ENCODE measurements at regions not wholly inside any gene's neighbourhood (a gene's known extent, or its start where the extent isn't known, plus 50 kb on each side); places are given as distances from the start of the nearest gene placed in this dataset.
"Not testable (repeated sequence)": the region's sequence is repeated elsewhere in the genome, so short reads cannot be mapped to it uniquely, and the experiment has no call there.

DNA sequence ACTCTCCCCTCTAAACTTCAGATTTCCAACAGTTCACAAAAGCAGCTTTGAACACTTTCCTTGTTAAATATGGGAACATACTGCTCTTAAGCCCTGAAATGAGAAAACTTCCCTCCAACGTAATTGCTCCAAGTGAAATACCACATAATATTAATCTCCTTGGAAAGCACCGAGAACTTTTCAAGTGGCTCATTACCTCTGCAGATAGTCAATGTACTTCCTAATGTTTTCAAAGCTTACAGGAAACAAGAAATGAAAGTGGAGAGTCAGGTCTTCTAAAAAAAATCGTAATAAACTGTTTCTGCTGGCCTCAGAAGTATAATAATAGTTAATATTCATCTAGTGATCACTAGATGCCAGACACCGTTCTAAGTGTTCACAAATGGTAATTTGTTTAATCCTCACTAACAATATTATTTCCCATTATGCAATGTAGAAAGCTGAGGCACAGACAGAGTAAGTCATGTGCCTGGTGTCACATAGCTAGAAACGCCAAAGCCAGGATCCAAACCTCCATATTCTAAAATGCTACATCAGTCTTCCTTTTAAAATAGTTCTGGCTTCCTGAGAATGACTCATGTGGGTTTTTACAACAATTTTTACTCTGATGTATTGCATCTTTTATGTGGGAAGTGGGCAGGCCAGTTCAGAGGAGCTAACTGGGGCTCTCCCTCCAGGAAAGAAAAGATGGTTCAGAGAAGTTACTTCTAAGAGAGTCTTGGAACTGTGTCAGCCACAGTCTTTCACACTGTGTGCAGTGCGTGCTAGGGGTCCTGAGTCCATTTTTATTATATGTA, 177.2 kb downstream of the PLPPR4 start:
- Histone ChIP-seq H3K36me3 (ENCODE audit: insufficient read depth, low read length) (no peaks in the 10 kb centered on the region), H3K4me1 (ENCODE audit: insufficient read depth, low read length) (peaks cover 20% of the 10 kb centered on the region), H3K27me3 (ENCODE audit: insufficient read depth, low read length) (no peaks in the 10 kb centered on the region), H3K27ac (ENCODE audit: low read depth, low read length) (peak overlapping the region; percentile 14), H3K9me3 (ENCODE audit: low read depth, low read length) (no peaks in the 10 kb centered on the region), H4K20me1 (ENCODE audit: insufficient read depth, low read length) (no peaks in the 10 kb centered on the region), H3K4me2 (ENCODE audit: insufficient read depth, low read length) (peak overlapping the region; percentile 46), H2AFZ (ENCODE audit: low read length) (peak overlapping the region; percentile 67), H3K79me2 (ENCODE audit: insufficient read depth, low read length) (no peaks in the 10 kb centered on the region), H3K4me3 (ENCODE audit: insufficient read depth, low read length) (no peak overlapping the region)
- TF ChIP-seq, protein P1, sequence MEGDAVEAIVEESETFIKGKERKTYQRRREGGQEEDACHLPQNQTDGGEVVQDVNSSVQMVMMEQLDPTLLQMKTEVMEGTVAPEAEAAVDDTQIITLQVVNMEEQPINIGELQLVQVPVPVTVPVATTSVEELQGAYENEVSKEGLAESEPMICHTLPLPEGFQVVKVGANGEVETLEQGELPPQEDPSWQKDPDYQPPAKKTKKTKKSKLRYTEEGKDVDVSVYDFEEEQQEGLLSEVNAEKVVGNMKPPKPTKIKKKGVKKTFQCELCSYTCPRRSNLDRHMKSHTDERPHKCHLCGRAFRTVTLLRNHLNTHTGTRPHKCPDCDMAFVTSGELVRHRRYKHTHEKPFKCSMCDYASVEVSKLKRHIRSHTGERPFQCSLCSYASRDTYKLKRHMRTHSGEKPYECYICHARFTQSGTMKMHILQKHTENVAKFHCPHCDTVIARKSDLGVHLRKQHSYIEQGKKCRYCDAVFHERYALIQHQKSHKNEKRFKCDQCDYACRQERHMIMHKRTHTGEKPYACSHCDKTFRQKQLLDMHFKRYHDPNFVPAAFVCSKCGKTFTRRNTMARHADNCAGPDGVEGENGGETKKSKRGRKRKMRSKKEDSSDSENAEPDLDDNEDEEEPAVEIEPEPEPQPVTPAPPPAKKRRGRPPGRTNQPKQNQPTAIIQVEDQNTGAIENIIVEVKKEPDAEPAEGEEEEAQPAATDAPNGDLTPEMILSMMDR (IDR thresholded peaks at IDR 0.05; ENCODE audit: extremely low read depth, low read depth, low read length) = no peak
- DNase-seq (ENCODE audit: insufficient read length, low spot score, missing footprints) = peak; percentile 37

- Histone ChIP-seq H3K27ac (ENCODE audit: low read depth, low read length) (peak overlapping the region; percentile 26), H3K4me1 (ENCODE audit: insufficient read depth, low read length) (peaks cover 26% of the 10 kb centered on the region)
- not testable (repeated sequence) for H3K79me2 ChIP-seq (ENCODE audit: insufficient read depth, low read length); H3K4me3 ChIP-seq (ENCODE audit: insufficient read depth, low read length); H3K27me3 ChIP-seq (ENCODE audit: insufficient read depth, low read length); H3K4me2 ChIP-seq (ENCODE audit: insufficient read depth, low read length); DNase-seq (ENCODE audit: insufficient read length, low spot score, missing footprints); H3K9me3 ChIP-seq (ENCODE audit: low read depth, low read length); H3K36me3 ChIP-seq (ENCODE audit: insufficient read depth, low read length); H4K20me1 ChIP-seq (ENCODE audit: insufficient read depth, low read length); H2AFZ ChIP-seq (ENCODE audit: low read length)
These were observed 180.1 kb downstream of the PLPPR4 start for GRCh38 chr1:99444211-99444927.

DNA sequence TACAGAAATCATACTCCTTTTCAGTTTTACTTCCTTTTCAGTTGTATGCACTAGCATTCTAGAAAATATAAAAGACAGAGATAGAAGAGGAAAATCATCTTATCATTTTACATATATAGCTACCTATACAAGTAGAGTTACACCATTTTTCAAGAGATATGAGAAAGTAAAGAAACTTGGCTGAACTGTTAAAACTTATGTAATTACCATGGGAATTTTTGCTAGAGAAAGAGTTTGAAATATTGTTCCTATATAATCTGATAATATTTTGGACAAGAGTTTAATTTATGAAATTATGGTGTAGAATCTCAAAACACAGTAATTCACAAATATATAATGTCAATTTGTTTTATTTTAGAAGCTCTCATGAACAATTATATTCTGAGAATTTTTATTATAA, 180.8 kb downstream of the PLPPR4 start:
- TF ChIP-seq, protein P1 (IDR thresholded peaks at IDR 0.05; ENCODE audit: extremely low read depth, low read depth, low read length) = no peak
- peak overlapping the region; percentile 26 for H3K27ac ChIP-seq (ENCODE audit: low read depth, low read length)
- H3K79me2 ChIP-seq (ENCODE audit: insufficient read depth, low read length) = no peaks in the 10 kb centered on the region
- H3K4me2 ChIP-seq (ENCODE audit: insufficient read depth, low read length) = no peak overlapping the region
- H3K4me3 ChIP-seq (ENCODE audit: insufficient read depth, low read length) = no peak overlapping the region
- no peaks in the 10 kb centered on the region for H3K27me3 ChIP-seq (ENCODE audit: insufficient read depth, low read length)
- peaks cover 26% of the 10 kb centered on the region for H3K4me1 ChIP-seq (ENCODE audit: insufficient read depth, low read length)
- no peaks in the 10 kb centered on the region for H4K20me1 ChIP-seq (ENCODE audit: insufficient read depth, low read length)
- no peaks in the 10 kb centered on the region for H3K9me3 ChIP-seq (ENCODE audit: low read depth, low read length)
- no peak overlapping the region for H2AFZ ChIP-seq (ENCODE audit: low read length)
- no peak for DNase-seq (ENCODE audit: insufficient read length, low spot score, missing footprints)
- no peaks in the 10 kb centered on the region for H3K36me3 ChIP-seq (ENCODE audit: insufficient read depth, low read length)

DNA sequence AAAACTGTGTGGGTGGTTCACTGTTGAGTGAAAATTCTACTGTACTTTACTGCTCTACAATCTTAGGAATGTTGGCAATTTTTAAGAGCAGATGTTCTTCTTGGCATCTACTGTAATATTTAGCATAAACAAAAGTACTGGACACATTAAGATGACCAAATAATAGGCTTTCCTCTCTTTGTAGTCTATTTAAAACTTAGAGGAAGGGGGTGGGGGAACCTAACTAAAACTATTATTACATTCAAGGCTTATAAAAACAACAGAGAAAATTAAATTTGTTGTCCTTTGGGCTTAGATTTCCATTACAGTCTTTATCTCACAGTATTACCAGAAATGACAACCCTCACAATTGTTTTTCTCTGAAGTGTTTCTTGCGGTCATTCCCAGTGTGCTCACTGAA, 181.2 kb downstream of the PLPPR4 start:
- no peaks in the 10 kb centered on the region for H3K79me2 ChIP-seq (ENCODE audit: insufficient read depth, low read length)
- H4K20me1 ChIP-seq (ENCODE audit: insufficient read depth, low read length) = no peaks in the 10 kb centered on the region
- TF ChIP-seq, protein P1 (IDR thresholded peaks at IDR 0.05; ENCODE audit: extremely low read depth, low read depth, low read length) = no peak
- peak overlapping the region; percentile 36 for H3K27ac ChIP-seq (ENCODE audit: low read depth, low read length)
- H3K4me2 ChIP-seq (ENCODE audit: insufficient read depth, low read length) = no peak overlapping the region
- H3K27me3 ChIP-seq (ENCODE audit: insufficient read depth, low read length) = no peaks in the 10 kb centered on the region
- peaks cover 26% of the 10 kb centered on the region for H3K4me1 ChIP-seq (ENCODE audit: insufficient read depth, low read length)
- H2AFZ ChIP-seq (ENCODE audit: low read length) = no peak overlapping the region
- H3K36me3 ChIP-seq (ENCODE audit: insufficient read depth, low read length) = no peaks in the 10 kb centered on the region
- DNase-seq (ENCODE audit: insufficient read length, low spot score, missing footprints) = peak; percentile 61
- no peak overlapping the region for H3K4me3 ChIP-seq (ENCODE audit: insufficient read depth, low read length)
- H3K9me3 ChIP-seq (ENCODE audit: low read depth, low read length) = no peaks in the 10 kb centered on the region
